Breast epithelium (tissue), 3 donors: ENCODE measurements at regions not wholly inside any gene's neighbourhood (a gene's known extent, or its start where the extent isn't known, plus 50 kb on each side); places are given as distances from the start of the nearest gene placed in this dataset.

Experiments used
- CTCF ChIP-seq, 3 donors: fragments of 450-650 bp; IDR thresholded peaks; one replicate each; pipeline ENCODE4 v1.5.1; 2016 to 2017; ENCODE audit warnings: antibody characterized with exemption in 3 of 3, mild to moderate bottlenecking in 3 of 3, moderate library complexity in 3 of 3
- POLR2A ChIP-seq: fragments of 450-650 bp; IDR thresholded peaks from one replicate; pipeline ENCODE4 v1.6.1; 2016; ENCODE audit warnings: antibody characterized with exemption, mild to moderate bottlenecking, moderate library complexity
- POLR2AphosphoS5 ChIP-seq, 3 donors: sonication (generic); formaldehyde crosslinking; IDR thresholded peaks; one replicate each; pipeline ENCODE4 v1.6.1; 2017; ENCODE audit warnings: antibody characterized with exemption in 3 of 3

- TF ChIP-seq POLR2A (no peak), CTCF (IDR thresholded peaks at IDR 0.05) (no peak), POLR2AphosphoS5 (IDR thresholded peaks at IDR 0.05) (no peak)
These were observed 1044.7 kb downstream of the CDH9 start for GRCh38 chr5:25993701-25994100.
